Lung (tissue), 11 donors: ENCODE measurements at regions not wholly inside any gene's neighbourhood (a gene's known extent, or its start where the extent isn't known, plus 50 kb on each side); places are given as distances from the start of the nearest gene placed in this dataset.

ENCODE experiments used
- ATAC-seq: fragments of 200-7000 bp; cut with Tn5 transposase; one replicate; pipeline ENCODE4 v1.9.1; 2020; ENCODE audit warnings: moderate number of reproducible peaks; ENCODE audit not compliant: insufficient read depth, low FRiP score
- DNase-seq, 3 donors: peaks; one replicate each; pipeline ENCODE4 v3.0.0-alpha.2; 2013 to 2017
- H3K27ac ChIP-seq, 2 donors: one replicate each; pipeline ENCODE4 v1.5.1; 2013; ENCODE audit warnings: mild to moderate bottlenecking in 2 of 2, moderate library complexity in 2 of 2, control low read depth in 1 of 2, inconsistent platforms in 1 of 2, low read depth in 1 of 2, low read length in 1 of 2
- H3K27me3 ChIP-seq, 3 donors: one replicate each; pipeline ENCODE4 v1.5.1; 2013; ENCODE audit warnings: low read length in 2 of 3; ENCODE audit not compliant: control insufficient read depth in 3 of 3, insufficient read depth in 3 of 3
- H3K36me3 ChIP-seq, 4 donors: one replicate each; pipeline ENCODE4 v1.5.1; 2013; ENCODE audit warnings: low read length in 4 of 4, mild to moderate bottlenecking in 1 of 4, moderate library complexity in 1 of 4; ENCODE audit not compliant: control insufficient read depth in 4 of 4, insufficient read depth in 4 of 4
- H3K4me1 ChIP-seq, 5 donors: one replicate each; pipeline ENCODE4 v1.5.1; 2013; ENCODE audit warnings: low read length in 5 of 5, mild to moderate bottlenecking in 2 of 5, moderate library complexity in 1 of 5; ENCODE audit not compliant: control insufficient read depth in 5 of 5, insufficient read depth in 5 of 5
- H3K4me3 ChIP-seq: one replicate; pipeline ENCODE4 v1.5.1; 2013; ENCODE audit warnings: mild to moderate bottlenecking, control low read depth, moderate library complexity
- H3K9ac ChIP-seq, 2 donors: one replicate each; pipeline ENCODE4 v1.5.1; 2013; ENCODE audit warnings: low read length in 2 of 2, control low read depth in 1 of 2; ENCODE audit not compliant: insufficient read depth in 1 of 2
- H3K9me3 ChIP-seq, 4 donors: one replicate each; pipeline ENCODE4 v1.5.1; 2013; ENCODE audit warnings: low read length in 3 of 4, mild to moderate bottlenecking in 1 of 4, moderate library complexity in 1 of 4; ENCODE audit not compliant: control insufficient read depth in 4 of 4, insufficient read depth in 3 of 4
- CTCF ChIP-seq: IDR thresholded peaks from 2 replicates; pipeline ENCODE4 v1.5.1; 2012; ENCODE audit warnings: mild to moderate bottlenecking; ENCODE audit errors: control extremely low read depth, extremely low read depth
- WGBS, 2 donors: extraction: QIAGEN DNeasy Blood & Tissue Kit; methylation state at CpG; one replicate each; pipeline ENCODE4 v1.1.7; 2013; 5-methylcytosine and 5-hydroxymethylcytosine counted together
- donor health status: control.
- donor health status: control.
- donor health status: Bipolar disorder and iron deficiency.
- donor health status: healthy.
- donor health status: DM: yes; HTN: yes; CAD: no.

GRCh38 chr6:113412589-113413357 lies 444.4 kb upstream of the MARCKS start:
- no peak overlapping the region for H3K9ac ChIP-seq
- DNase-seq (no peak), ATAC-seq (no peak)
- 97 to 100% methylated on average over 1 of the region's 1 CpG for WGBS, 2 donors
- no peaks in the 10 kb centered on the region for H3K36me3 ChIP-seq
- TF ChIP-seq CTCF, result no peak
- H3K4me3 ChIP-seq, result no peak overlapping the region
- peaks cover 0 to 2% (median 0%) of the 10 kb centered on the region in 5 donors for H3K4me1 ChIP-seq
- H3K27ac ChIP-seq, result no peak overlapping the region
- H3K27me3 ChIP-seq, result no peaks in the 10 kb centered on the region
- H3K9me3 ChIP-seq, result no peaks in the 10 kb centered on the region

DNA sequence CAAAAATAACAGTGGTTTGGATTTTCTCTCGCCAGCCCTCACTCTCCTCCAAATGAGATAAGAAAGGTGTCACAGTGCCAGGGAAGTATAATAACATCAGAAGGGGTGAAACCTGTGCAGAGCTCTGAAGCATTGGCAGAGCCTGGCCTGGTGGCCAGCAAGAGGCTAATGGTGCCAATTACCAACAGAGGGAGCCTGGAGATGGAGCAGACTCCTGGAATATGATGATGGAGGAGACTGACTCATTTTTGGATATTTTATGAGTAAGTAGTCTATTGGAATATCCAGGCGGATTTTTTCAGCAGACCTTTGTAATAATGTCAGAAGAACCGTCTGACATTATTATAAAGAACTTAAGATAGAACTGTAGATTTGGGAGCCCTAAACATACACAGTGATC lies 442.6 kb upstream of the MARCKS start:
- peaks cover 0 to 2% (median 0%) of the 10 kb centered on the region in 5 donors for H3K4me1 ChIP-seq
- H3K4me3 ChIP-seq, result no peak overlapping the region
- no peak overlapping the region for H3K27ac ChIP-seq
- peak; percentile 9 for TF ChIP-seq CTCF
- H3K36me3 ChIP-seq, result no peaks in the 10 kb centered on the region
- peak; percentile 17 to 60 (median 51) for DNase-seq
- WGBS, 2 donors, result 58 to 66% methylated on average over 3 of the region's 3 CpGs
- no peaks in the 10 kb centered on the region for H3K27me3 ChIP-seq
- H3K9ac ChIP-seq, result no peak overlapping the region
- ATAC-seq, result peak; percentile 81
- H3K9me3 ChIP-seq, result no peaks in the 10 kb centered on the region

- H3K36me3 ChIP-seq, result no peaks in the 10 kb centered on the region
- peaks cover 0 to 2% (median 0%) of the 10 kb centered on the region in 5 donors for H3K4me1 ChIP-seq
- ATAC-seq (no peak), DNase-seq (no peak)
- H3K4me3 ChIP-seq, result no peak overlapping the region
- no peaks in the 10 kb centered on the region for H3K27me3 ChIP-seq
- TF ChIP-seq CTCF, result no peak
- 88 to 94% methylated on average over 1 of the region's 1 CpG for WGBS, 2 donors
- H3K9ac ChIP-seq, result no peak overlapping the region
- no peaks in the 10 kb centered on the region for H3K9me3 ChIP-seq
- H3K27ac ChIP-seq, result no peak overlapping the region
These were observed 441.0 kb upstream of the MARCKS start for GRCh38 chr6:113416170-113416569.
